GM13977 (cell line): ENCODE measurements at regions not wholly inside any gene's neighbourhood (a gene's known extent, or its start where the extent isn't known, plus 50 kb on each side); places are given as distances from the start of the nearest gene placed in this dataset.

Source experiments
- DNase-seq: peaks from one replicate; pipeline ENCODE4 v3.0.0; 2012; ENCODE audit warnings: low spot score
- CTCF ChIP-seq: IDR thresholded peaks from 2 replicates; pipeline ENCODE4 v1.5.1; 2012; ENCODE audit warnings: mild to moderate bottlenecking, control low read depth; ENCODE audit not compliant: insufficient read depth; ENCODE audit errors: extremely low read depth, missing control alignments
- in situ Hi-C: fragments of 300-500 bp; cut with MboI; formaldehyde crosslinking; loops from one replicate; pipeline ENCODE4 v1.12.0; 2022; ENCODE audit warnings: low sequenced_read_pairs, low pct_unique_long_range_greater_than_20kb, mixed read lengths, inconsistent platforms; ENCODE audit not compliant: unreplicated experiment

- no peak for DNase-seq
- in situ Hi-C loops = no loop called here
- no peak for TF ChIP-seq CTCF
Observed at GRCh38 chr18:44321868-44322590, 358.7 kb upstream of the SETBP1 start.

GRCh38 chr18:44323125-44323524 is 357.6 kb upstream of the SETBP1 start:
- DNase-seq = no peak
- in situ Hi-C loops = no loop called here
- no peak for TF ChIP-seq CTCF

GRCh38 chr18:44324361-44324760 is 356.3 kb upstream of the SETBP1 start:
- TF ChIP-seq CTCF = no peak
- no peak for DNase-seq
- in situ Hi-C loops = no loop called here

- TF ChIP-seq CTCF = peak; percentile 63
- peak; percentile 13 for DNase-seq
- in situ Hi-C loops = no loop called here
Observed at GRCh38 chr18:44325903-44326635, 354.6 kb upstream of the SETBP1 start.

GRCh38 chr18:44331656-44332570 is 348.8 kb upstream of the SETBP1 start:
- no peak for TF ChIP-seq CTCF
- DNase-seq = no peak
- in situ Hi-C loops = no loop called here

- no peak for DNase-seq
- in situ Hi-C loops = no loop called here
Observed at GRCh38 chr18:44341759-44342158, 338.9 kb upstream of the SETBP1 start.

More at GRCh38 chr18:44341759-44342158, 338.9 kb upstream of the SETBP1 start:
- TF ChIP-seq CTCF = no peak
